ENCODE measurements at regions not wholly inside any gene's neighbourhood (a gene's known extent, or its start where the extent isn't known, plus 50 kb on each side); places are given as distances from the start of the nearest gene placed in this dataset.

GRCh38 chr21:14755086-14755485 lies 209.0 kb upstream of the SAMSN1 start:
- H3K4me3 ChIP-seq (ENCODE audit: low read length), result no peak overlapping the region
- DNase-seq (ENCODE audit: low read depth), result no peak
- TF ChIP-seq CTCF (conservative IDR thresholded peaks at IDR 0.05; ENCODE audit: low read depth, low read length), result no peak

GRCh38 chr21:14754682-14755081 lies 208.6 kb upstream of the SAMSN1 start:
- TF ChIP-seq CTCF (conservative IDR thresholded peaks at IDR 0.05; ENCODE audit: low read depth, low read length), result no peak
- no peak for DNase-seq (ENCODE audit: low read depth)
- H3K4me3 ChIP-seq (ENCODE audit: low read length), result no peak overlapping the region

- no peak overlapping the region for H3K4me3 ChIP-seq (ENCODE audit: low read length)
- no peak for DNase-seq (ENCODE audit: low read depth)
- no peak for TF ChIP-seq CTCF (conservative IDR thresholded peaks at IDR 0.05; ENCODE audit: low read depth, low read length)
Observed at GRCh38 chr21:14754259-14754604, 208.1 kb upstream of the SAMSN1 start.

GRCh38 chr21:14753466-14754258 lies 207.5 kb upstream of the SAMSN1 start:
- no peak for TF ChIP-seq CTCF (conservative IDR thresholded peaks at IDR 0.05; ENCODE audit: low read depth, low read length)
- no peak overlapping the region for H3K4me3 ChIP-seq (ENCODE audit: low read length)
- DNase-seq (ENCODE audit: low read depth), result no peak

- no peak for DNase-seq (ENCODE audit: low read depth)
- H3K4me3 ChIP-seq (ENCODE audit: low read length), result no peak overlapping the region
- no peak for TF ChIP-seq CTCF (conservative IDR thresholded peaks at IDR 0.05; ENCODE audit: low read depth, low read length)
Observed at GRCh38 chr21:14753069-14753465, 207.0 kb upstream of the SAMSN1 start.

GRCh38 chr21:14752345-14752909 lies 206.3 kb upstream of the SAMSN1 start:
- DNase-seq (ENCODE audit: low read depth), result no peak
- TF ChIP-seq CTCF (conservative IDR thresholded peaks at IDR 0.05; ENCODE audit: low read depth, low read length), result no peak
- H3K4me3 ChIP-seq (ENCODE audit: low read length), result no peak overlapping the region
